Body of pancreas (tissue), 4 donors: ENCODE measurements at regions not wholly inside any gene's neighbourhood (a gene's known extent, or its start where the extent isn't known, plus 50 kb on each side); places are given as distances from the start of the nearest gene placed in this dataset.

Experiments
- POLR2A ChIP-seq, 3 donors: fragments of 450-650 bp; IDR thresholded peaks; one replicate each; pipeline ENCODE4 v1.6.1; 2016; ENCODE audit warnings: antibody characterized with exemption in 3 of 3, mild to moderate bottlenecking in 2 of 3
- TF ChIP-seq, protein P1 (sequence below), 7 experiments: fragments of 450-650 bp in 4 of 7; fragments of 200-600 bp in 3 of 7; sonication (generic) in 3 of 7; IDR thresholded peaks; one replicate each; pipeline ENCODE4 v1.5.1; 2016 to 2019; ENCODE audit warnings: antibody characterized with exemption in 7 of 7

GRCh38 chr1:115220340-115221270 lies 117.4 kb downstream of the NGF start:
- TF ChIP-seq, protein P1, sequence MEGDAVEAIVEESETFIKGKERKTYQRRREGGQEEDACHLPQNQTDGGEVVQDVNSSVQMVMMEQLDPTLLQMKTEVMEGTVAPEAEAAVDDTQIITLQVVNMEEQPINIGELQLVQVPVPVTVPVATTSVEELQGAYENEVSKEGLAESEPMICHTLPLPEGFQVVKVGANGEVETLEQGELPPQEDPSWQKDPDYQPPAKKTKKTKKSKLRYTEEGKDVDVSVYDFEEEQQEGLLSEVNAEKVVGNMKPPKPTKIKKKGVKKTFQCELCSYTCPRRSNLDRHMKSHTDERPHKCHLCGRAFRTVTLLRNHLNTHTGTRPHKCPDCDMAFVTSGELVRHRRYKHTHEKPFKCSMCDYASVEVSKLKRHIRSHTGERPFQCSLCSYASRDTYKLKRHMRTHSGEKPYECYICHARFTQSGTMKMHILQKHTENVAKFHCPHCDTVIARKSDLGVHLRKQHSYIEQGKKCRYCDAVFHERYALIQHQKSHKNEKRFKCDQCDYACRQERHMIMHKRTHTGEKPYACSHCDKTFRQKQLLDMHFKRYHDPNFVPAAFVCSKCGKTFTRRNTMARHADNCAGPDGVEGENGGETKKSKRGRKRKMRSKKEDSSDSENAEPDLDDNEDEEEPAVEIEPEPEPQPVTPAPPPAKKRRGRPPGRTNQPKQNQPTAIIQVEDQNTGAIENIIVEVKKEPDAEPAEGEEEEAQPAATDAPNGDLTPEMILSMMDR (IDR thresholded peaks at IDR 0.05) = no peak
- TF ChIP-seq POLR2A (IDR thresholded peaks at IDR 0.05) = no peak
